Superior temporal gyrus (tissue), 1 donor: ENCODE measurements at regions not wholly inside any gene's neighbourhood (a gene's known extent, or its start where the extent isn't known, plus 50 kb on each side); places are given as distances from the start of the nearest gene placed in this dataset.
"Not testable (repeated sequence)": the region's sequence is repeated elsewhere in the genome, so short reads cannot be mapped to it uniquely, and the experiment has no call there.

Experiments
- DNase-seq: peaks from one replicate; pipeline ENCODE4 v3.0.0-alpha.2; 2016; ENCODE audit errors: extremely low spot score

- DNase-seq = no peak
Measured at GRCh38 chr2:31813016-31813415, 197.8 kb downstream of the MEMO1 start.

DNA sequence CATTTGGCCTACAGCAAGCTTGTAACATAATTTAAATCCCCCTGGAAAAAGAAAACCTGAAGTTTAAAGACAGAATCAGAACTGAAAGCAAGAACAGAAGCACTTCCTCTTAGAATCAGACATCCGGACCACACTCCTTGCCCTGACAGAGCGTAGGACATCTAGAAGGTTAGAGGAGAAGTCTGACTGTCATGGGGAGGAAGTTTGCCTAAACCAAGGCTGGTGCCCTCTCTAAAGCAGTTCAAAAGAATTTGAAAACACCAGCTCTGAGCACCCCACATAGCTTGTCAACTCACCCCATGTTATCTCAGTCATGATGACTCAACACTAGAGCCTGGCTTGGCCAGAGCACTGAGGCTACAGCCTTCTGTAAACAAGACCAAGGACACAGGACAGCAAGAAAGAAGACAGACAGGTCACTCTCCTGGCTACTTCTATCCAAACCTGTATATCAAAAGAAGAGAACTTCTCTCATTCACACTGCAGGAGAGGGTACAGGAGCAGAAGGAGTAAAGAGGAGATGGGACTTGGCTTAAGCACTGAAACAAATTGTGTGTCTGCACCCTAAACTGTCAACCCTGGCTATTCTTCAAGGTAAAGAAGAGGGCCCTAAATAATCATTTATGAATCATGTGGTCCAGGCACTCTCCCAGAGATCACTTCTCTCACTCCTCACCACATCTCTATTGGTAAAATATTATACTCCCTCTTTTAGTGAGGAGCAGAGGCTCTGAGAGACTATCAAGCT, 198.6 kb downstream of the MEMO1 start:
- no peak for DNase-seq

DNA sequence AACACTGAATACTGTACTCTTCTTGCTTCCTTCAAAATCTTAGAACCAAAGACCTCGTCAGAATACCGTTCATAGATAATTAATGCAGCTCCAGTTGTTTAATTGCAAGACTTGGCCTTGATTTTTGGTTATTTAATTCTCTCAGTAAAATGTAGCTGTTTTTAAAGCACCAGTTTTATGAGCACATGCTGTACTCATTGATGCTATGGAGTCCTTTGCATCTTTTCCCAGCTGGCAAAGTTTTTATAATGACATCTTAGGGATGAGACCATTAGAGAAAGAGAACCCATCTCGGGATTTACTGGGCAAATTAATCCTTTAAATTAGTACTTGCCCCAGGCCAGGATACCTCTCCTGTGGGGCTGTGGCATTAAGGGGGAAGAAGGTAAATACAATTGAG, 199.3 kb downstream of the MEMO1 start:
- DNase-seq = no peak

GRCh38 chr2:31810200-31810917, 200.4 kb downstream of the MEMO1 start:
- DNase-seq = no peak

- DNase-seq = no peak
Measured at GRCh38 chr2:31805688-31806087, 205.1 kb downstream of the MEMO1 start.

DNA sequence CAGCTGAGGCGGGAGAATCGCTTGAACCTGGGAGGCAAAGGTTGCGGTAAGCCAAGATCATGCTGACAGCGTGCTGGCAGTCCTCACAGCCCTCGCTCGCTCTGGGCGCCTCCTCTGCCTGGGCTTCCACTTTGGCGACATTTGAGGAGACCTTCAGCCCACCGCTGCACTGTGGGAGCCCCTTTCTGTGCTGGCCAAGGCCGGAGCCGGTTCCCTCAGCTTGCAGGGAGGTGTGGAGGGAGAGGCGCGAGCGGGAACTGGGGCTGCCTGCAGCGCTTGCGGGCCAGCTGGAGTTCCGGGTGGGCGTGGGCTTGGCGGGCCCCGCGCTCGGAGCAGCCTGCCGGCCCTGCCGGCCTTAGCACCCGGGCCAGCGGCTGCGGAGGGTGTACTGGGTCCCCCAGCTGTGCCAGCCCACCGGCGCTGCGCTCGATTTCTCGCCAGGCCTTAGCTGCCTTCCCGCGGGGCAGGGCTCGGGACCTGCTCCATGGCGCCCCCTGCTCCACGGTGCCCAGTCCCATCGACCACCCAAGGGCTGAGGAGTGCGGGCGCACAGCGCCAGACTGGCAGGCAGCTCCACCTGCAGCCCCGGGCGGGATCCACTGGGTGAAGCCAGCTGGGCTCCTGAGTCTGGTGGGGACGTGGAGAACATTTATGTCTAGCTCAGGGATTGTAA, 207.2 kb downstream of the MEMO1 start:
- not testable (repeated sequence) for DNase-seq

GRCh38 chr2:31802711-31803110, 208.1 kb downstream of the MEMO1 start:
- no peak for DNase-seq

DNA sequence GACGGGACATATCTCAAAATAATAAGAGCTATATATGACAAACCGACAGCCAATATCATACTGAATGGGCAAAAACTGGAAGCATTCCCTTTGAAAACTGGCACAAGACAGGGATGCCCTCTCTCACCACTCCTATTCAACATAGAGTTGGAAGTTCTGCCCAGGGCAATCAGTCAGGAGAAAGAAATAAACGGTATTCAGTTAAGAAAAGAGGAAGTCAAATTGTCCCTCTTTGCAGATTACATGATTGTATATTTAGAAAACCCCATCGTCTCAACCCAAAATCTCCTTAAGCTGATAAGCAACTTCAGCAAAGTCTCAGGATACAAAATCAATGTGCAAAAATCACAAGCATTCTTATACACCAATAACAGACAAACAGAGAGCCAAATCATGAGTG, 211.5 kb downstream of the MEMO1 start:
- DNase-seq = not testable (repeated sequence)

DNA sequence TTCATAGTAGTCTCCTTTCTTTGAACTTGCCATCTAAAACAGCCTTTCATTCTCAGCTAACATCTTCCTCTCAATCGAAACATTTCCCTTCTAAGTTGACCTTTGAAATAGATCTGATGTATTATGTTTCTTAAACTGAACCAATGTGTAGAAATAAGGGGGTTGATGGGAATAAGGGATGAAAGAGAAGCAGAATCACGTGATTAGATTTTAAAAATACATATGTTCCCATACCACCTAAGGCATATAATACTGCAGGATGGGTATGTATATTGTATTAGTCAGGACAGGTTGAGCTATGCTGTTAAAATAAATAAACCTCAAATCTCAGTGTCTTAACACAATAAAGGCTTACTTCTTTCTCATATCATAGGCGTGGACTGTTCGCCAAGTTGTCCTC, 207.5 kb upstream of the SRD5A2 start:
- no peak for DNase-seq

- no peak for DNase-seq
Measured at GRCh38 chr2:31785876-31786275, 205.1 kb upstream of the SRD5A2 start.

DNA sequence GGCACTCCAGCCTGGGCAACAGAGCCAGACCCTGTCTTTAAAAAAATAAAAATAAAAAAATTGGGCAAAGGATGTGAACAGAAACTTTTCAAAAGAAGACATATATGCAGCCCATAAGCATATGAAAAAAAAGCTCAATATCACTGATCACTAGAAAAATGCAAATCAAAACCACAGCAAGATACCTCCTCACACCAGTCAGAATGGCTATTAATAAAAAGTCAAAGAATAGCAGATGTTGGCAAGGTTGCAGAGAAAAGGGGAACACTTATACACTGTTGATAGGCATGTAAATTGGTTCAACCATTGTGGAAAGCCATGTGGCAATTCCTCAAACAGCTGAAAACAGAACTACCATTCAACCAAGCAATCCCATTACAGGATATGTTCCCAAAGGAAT, 204.1 kb upstream of the SRD5A2 start:
- DNase-seq = no peak

DNA sequence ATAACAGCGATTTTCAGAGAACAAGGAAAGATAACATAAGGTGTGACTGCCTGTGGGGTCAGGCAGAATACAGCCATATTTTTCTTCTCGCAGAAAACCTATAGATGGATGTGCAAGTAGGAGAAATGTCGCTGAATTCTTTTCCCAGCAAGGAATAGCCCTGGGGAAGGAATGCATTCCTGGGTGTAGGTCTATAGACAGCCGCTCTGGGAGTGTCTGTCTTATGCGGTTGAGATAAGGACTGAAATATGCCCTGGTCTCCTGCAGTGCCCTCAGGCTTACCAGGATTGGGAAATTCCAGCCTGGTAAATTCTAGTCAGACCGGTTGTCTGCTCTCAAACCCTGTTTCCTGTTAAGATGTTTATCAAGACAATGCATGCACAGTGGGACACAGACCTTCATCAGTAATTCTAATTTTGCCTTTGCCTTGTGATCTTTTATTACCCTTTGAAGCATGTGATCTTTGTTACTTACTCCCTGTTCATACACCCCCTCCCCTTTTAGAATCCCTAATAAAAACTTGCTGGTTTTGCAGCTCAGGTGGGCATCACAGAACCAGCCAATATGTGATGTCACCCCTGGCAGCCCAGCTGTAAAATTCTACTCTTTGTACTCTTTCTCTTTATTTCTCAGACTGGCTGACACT, 202.8 kb upstream of the SRD5A2 start:
- not testable (repeated sequence) for DNase-seq

- DNase-seq = no peak
Measured at GRCh38 chr2:31778153-31778552, 197.4 kb upstream of the SRD5A2 start.

DNA sequence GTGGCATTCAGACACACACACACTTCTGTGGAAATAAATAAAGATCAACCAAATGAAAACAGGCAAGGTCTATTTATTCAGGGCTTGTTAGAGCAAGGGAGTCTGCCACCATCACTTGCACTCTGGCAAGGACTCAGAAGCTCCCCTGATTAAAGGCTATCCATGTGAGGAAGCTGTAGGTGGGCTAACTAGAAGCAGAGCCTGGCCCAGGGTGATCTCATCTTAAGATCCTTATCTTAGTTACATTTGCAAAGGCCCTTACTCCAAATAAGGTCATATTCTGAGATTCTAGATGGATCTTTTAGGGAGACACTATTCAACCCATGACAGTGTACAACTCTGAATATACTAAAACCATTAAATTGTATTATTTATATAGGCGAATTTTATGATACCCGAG, 190.0 kb upstream of the SRD5A2 start:
- DNase-seq = no peak

- no peak for DNase-seq
Measured at GRCh38 chr2:31765078-31765945, 184.6 kb upstream of the SRD5A2 start.

- DNase-seq = no peak
Measured at GRCh38 chr2:31764169-31764568, 183.4 kb upstream of the SRD5A2 start.

DNA sequence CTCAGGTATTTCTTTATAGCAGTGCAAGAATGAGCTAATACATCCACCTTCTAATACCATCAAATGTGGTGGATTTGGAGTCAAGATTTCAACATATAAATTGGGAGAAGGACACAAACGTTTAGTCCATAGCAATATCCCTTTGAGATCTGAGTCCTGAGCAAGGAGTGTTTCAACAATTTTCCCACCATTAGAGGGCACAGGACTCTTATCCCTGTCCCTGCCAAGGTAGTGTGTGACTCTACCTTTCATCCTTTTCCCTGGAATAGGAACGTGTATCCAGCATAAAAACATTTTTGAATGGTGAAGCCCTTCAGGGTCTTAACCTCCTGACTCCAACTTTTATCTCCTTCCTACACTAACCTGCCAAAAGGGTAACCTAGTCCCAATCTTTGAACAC, 181.3 kb upstream of the SRD5A2 start:
- no peak for DNase-seq

DNA sequence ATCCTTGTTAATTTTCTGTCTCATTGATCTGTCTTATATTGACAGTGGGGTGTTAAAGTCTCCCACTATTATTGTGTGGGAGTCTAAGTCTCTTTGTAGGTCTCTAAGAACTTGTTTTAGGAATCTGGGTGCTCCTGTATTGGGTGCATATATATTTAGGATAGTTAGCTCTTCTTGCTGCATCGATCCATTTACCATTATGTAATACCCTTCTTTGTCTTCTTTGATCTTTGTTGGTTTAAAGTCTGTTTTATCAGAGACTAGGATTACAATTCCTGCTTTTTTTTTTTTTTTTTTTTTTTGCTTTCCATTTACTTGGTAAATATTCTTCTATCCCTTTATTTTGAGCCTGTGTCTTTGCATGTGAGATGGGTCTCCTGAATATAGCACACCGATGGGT, 176.6 kb upstream of the SRD5A2 start:
- not testable (repeated sequence) for DNase-seq

- DNase-seq = not testable (repeated sequence)
Measured at GRCh38 chr2:31748746-31749145, 168.0 kb upstream of the SRD5A2 start.

DNA sequence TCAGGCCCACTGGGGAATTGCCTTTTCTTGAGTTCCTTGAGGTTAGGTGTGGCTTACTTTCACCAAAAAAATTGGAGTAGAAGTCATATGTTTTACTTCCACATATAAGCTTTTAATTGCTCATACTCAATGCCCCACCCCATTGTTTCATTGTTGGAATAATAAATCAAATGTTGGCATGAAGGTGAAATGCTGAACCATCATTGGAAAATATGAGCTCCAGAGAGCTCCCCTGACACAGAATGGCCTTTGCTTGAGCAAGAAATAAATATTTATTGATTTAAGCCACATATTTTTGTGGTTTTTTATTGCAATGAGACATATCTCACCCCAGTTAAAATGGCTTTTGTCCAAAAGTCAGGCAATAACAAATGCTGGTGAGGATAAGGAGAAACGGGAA, 167.3 kb upstream of the SRD5A2 start:
- no peak for DNase-seq

GRCh38 chr2:31739161-31739560, 158.4 kb upstream of the SRD5A2 start:
- DNase-seq = no peak
